HS-27A (cell line): ENCODE measurements at regions not wholly inside any gene's neighbourhood (a gene's known extent, or its start where the extent isn't known, plus 50 kb on each side); places are given as distances from the start of the nearest gene placed in this dataset.

Experiments
- DNase-seq: peaks from one replicate; pipeline ENCODE4 v3.0.0-alpha.2; 2012; ENCODE audit warnings: low read depth, missing footprints

DNA sequence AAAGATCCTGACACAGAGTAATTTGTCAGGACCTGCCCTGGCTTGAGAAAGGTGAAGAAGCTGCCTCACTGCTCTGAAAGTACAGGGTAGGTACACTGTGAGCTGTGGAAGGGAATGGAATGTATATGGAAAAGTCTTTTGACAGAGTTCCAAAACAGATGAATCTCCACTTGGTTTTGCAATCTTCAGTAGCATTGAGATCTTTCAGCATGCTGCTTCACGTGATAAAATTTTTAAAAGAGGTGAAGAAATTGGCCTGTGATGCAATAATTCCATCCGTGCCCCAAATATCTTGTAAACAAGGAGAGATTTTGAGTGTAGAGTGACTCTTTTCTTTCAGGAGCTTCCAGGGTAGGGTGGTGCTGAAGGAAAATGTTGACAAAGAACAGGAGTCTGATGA is 123.1 kb downstream of the OSR1 start:
- no peak for DNase-seq

DNA sequence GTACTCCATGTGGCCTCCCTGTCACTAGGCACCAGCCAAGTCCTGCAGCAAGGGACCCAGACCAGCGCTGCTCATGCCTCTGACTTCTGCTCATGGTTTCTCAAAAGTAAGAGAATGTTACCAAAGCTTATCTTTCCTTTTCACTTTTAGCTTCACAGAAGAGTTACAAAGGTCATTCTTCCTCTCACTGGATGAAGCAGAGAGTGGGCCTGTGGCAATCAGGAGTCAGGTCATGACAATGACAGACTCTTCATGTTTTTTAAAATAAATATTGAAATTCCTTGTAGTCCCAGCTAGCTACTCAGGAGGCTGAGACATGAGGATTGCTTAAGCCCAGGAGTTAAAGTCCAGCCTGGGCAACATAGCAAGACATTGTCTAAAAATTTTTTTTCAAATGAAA is 126.1 kb downstream of the OSR1 start:
- DNase-seq = no peak

DNA sequence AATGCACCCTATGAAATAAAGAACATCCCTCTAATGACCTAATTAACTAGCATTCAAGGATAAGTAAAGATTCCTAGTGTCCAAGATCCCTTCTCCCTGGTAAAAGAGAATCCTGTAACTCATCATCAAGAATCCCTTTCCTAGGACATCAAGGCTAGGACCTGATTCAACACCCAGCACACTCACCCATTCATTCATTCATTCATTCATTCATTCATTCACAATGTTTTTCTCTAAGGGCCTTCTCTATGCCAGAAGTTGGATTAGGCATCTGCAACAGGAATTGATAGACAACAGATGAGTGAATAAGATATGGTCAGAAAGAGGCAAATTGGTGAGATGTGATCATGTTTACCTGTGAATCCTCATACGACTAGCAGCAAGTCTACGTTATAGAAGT is 126.8 kb downstream of the OSR1 start:
- DNase-seq = no peak

DNA sequence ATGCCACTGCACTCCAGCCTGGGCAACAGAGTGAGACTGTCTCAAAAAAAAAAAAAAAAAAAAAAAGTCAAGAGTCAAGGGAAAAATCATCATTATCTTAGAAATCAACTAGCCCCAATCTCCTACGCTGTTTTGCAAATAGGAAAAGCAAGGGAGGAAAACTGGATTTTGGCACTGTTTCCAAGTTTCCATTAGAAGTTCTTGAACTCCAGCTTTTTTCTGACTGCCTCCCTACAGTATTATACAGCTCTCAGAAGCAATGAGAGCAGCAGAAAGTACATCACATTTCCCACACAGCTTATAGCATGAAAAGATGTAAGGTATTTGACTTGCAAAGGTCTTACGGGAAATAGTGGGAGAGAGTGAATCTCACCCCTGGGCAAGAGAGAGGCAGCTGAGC is 127.8 kb downstream of the OSR1 start:
- no peak for DNase-seq

DNA sequence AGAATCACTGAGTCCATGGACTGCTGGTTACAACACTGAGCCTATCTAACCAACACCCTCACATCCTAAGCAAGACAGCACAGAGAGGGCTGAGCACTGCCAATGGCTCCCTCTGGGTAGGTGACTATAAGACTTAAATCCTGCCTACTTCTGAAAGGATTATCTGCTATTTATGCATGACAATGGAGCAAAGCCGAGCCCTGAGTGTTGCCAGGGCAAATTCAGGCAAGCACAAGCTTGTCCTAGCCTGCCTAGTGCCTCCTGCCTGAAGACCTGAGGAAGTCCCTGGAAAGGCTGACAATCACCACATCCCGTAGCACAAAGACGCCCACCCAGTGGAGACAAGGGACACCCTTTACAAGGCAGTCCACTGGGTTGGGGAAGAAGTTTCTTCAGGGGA is 129.7 kb downstream of the OSR1 start:
- no peak for DNase-seq

DNA sequence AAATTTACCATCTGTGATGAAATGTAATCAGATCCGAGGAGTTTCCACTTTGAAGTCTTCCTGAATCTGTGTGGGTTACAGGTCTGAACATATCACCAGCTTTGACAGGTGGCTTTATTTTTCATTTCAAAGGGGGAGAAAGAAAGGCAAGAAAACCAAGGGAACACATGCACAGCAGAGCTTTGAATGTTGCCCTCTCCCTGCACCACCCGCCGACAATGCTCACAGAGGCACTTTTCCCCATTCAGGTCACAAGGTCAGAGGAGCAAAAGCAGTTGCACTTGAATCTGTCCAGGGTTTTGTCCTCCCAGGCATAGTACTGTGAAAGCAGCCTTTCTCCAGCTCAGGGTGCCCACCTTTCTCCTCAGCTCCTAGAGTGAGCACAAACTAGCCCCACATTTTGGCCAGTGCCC is 130.2 kb downstream of the OSR1 start:
- DNase-seq = no peak

DNA sequence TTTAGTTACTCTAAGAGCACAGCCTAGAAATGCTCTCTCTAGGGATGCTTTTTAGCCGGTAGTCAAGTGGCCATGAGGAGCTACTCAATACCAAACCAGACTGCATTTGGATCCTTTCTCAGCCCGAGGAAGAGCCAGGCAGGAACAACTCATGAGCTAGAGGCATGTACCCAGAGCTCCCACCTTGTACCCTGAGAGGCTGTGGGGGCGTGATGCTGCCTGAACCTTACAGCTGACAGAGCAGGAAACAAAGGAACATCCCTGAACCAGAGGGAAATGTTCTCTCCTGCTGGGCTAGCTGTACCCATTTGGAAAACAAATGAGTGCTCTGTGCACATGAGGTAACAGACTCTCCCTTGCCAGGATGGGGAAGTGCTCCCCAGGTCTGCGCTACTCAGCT is 131.6 kb downstream of the OSR1 start:
- no peak for DNase-seq

DNA sequence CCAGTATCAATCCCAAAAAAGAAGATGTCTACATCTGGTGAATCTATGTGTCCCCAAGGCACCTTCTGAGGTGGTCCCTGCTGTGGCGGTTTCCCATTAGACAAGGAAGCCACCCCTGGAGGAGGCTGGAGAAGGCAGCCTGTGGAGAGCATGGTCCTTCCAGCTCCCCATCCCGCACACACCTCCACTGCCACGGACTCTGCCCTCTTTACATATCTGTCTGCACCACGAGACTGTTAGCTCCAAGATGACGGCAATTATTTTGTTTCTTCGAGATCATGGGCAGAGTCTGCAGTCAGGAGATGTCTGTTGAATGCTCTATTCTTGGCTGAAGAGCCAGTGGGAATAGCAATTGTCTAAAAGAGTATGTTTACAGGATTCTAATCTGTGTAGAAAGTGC is 132.0 kb downstream of the OSR1 start:
- no peak for DNase-seq

DNA sequence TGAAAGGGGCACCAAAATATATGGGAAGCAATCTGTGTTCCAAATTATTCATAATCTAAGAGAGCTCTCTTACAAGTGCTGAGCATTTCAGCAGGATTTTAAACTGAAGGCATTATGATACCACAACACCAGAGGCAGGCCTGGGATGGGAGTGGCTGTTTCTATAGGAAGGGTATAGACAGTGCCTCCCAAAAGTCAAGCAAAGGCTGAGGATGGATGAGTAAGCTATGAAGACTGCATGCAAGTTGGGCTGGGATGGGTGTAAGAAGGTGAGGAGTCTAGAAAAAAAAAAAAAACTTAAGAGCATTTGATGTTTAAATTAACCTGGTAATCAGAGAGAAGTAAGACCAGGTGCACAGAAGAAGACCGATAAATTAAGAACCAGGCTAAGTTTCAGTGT is 132.5 kb downstream of the OSR1 start:
- no peak for DNase-seq

DNA sequence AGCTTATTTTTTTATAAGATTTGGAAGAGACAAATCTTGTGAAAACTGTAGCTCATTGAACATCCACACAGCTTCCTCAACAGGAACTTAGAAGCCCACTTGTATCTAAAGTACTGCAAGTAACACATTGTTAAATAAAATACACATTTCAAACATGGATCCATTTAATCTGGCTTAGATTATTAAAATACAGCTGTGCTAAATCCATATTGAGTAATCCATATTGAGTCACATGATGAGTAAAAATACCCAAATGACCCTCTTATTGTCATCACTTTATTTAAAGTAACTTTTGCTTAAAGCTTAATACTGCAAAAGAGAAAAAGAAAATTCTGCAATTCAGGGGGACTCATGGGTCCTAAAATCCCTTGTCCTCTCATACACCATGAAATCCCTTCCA is 133.3 kb downstream of the OSR1 start:
- no peak for DNase-seq

DNA sequence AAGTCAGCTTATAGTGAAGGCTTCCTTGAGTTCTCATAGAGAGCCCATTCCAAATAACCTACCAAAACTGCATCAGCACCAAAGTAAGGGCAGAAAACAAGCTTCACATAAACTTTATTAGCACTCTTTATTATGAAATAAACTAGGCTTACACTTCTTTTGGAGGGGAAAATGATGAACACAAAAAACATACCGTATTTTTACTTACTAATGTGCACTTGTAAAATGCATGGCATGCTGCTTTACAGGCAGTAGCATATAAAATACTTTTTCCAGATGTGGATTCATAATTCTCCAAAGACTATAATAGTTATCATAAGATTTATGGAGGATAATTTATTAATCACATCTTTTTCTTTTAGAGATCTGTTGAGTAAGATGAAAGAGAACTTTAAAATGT is 133.9 kb downstream of the OSR1 start:
- DNase-seq = no peak

DNA sequence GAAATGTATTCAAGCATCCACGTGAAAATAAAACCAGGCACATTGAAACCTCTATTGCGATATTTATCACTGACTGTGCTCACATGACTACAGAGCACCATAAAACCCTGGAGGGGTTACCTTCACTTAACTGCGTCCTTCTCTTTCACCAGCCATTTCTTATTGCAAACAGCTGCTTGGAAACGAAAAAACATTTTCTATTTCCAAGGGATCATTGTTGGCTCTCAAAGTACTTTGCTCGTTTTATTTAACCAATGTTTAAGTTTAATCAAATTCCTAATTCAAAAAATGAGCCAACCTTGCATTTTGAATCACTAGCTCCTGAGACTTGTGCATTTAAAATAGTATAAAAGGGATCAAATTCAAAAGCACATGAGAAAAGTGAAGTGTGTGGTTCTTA is 134.4 kb downstream of the OSR1 start:
- no peak for DNase-seq

DNA sequence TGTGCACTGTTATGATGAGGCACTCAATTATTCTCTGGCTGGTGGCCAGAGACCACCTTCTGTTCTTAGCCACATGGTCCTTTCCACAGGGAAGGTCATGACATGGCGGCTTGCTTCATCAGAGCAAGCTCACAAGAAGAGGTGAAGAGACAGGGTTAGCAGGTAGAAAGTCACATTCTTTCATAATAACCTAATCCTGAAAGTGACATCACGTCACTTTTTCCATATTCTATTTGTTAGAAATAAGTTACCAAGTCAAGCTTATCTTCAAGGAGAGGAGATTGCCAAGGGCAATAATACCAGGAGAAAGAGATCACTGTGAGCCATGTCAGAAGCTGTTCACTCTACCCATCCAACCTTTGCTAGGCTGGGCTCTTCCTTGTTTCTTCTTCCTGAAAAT is 139.4 kb downstream of the OSR1 start:
- no peak for DNase-seq

DNA sequence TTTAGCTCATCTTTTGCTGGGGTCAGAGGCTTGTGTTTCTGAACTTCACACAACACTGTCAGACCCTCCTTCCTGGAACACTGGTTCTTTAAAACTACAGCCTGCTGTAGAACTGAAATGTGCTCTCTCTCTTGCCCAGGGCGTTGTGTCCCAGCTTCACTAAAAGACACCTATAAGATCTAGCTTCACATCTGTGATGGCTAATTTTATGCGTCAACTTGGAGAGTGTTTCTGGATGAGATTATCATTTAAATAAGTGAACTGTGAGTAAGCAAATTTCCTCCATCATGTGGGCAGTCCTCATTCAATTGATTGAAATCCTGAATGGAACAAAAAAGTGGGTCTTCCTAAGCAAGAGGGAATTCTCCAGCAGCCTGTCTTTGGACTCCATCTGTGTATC is 140.3 kb downstream of the OSR1 start:
- DNase-seq = no peak

DNA sequence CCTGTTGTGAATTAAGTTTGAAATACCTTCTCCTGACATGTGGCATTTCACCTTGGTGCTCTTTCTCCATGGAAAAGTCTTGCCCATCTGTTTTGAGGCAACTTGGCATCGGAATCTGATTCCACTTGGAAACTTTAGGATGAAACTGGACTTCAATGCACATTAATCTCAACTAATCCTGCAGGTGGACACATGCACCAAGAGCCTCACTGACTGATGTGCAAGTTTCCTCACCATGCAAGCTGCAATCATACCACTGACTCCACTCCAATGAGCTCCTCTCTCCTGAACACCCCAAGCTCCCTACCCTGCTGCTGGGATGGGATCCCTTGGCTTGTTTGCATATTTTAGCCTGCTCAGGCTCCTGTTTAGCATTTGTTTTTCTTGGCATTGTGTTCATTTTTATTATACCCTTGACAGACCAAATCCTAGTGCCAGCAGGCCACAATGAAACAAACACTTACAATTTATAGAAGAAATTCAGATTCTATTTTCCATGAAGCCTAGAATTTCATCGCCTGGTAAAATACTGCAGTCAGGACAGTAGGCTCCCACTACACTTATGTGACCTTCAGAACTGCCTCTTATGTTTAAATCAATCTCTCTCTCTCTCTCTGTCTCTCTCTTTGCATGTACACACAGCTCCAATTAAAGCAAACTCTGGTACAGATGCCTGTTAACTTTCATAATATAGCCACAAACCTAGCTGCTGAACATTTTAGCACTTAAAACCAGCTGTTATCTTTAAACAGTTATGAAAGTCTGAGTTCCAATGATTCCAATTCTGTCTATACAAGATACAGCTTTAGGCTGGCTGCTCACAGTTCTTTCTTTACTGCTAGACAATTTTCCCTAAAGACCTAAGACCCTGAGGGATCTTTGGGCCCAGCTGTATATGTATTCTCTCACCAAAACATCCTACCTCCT is 141.5 kb downstream of the OSR1 start:
- DNase-seq = no peak

DNA sequence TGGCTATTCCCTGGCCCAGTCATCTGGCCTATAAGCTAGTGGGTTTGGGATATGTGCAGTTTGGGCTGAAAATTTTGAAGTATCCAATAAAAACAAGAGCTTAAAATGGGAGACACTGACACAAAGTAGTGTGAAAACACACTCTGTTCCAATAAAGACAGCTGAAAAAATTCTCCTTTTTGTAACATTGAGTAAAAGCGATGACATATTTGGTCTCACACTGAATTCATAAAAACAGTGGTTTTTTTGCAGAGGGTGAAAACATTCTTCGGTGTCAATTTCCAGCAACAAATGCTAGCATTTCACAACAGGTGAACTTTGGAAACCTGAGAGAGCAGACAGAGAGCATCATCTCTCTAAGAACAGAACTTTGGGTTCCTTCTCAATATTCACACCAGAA is 142.2 kb downstream of the OSR1 start:
- DNase-seq = no peak

DNA sequence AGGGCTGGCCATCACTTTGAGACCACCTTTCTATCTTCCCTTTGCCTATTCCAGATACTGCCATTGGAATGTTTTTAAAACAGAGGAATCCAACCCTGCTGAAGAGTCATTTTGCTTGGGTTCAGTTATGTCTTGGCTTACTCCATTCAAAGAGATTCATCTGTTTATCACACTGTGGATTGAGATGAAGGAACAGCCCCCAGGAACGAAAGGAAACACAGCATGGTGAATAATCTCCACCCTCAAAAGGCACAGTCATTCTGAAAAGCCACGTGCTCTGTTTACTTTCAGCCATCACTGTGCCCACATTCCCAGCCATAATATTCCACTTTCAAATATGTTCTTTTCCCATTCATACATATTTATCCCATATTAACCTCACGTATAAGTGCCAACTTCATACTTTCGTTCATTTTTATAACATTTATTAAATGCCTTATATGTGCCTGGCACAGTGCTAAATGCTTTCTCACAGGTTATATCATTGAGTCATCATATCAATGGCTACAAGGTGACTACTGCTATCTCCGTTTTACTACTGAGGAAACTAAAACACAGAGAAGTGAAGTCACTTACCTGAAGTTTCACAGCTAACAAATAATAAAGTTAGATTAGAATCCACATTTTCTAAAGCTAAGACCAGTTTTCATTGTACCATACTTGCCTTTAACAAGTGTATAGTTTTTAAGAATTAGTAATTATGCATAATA is 143.6 kb downstream of the OSR1 start:
- no peak for DNase-seq

DNA sequence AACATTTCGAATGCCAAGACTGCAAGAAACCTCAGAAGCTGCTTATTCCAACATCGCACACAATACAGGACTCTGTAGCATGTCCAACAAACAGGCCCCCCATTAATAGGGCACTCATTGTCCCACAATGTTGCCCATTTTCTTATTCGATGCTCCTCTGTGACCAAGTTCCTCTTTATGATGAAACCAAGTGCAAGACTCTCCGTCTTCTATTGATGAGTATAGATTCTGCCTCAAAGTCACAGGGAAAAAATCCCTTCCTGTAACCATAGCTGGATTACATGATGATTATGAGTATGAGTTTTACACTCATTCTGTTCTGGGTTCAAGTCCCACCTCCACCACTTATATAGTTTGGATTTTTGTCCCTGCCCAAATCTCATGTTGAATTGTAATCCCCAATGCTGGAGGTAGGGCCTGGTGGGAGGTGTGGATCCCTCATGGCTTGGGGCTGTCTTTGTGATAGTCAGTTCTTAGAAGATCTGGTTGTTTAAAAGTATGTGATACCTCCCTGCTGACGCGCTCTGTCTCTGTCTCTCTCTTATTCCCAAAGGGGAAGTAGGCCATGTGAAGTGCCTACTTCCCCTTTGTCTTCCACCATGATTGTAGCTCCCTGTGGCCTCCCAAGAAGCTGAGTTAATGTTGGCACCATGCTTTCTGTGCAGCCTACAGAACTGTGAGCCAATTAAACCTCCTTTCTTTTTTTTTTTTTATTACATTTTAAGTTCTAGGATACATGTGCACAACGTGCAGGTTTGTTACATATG is 148.7 kb downstream of the OSR1 start:
- no peak for DNase-seq

DNA sequence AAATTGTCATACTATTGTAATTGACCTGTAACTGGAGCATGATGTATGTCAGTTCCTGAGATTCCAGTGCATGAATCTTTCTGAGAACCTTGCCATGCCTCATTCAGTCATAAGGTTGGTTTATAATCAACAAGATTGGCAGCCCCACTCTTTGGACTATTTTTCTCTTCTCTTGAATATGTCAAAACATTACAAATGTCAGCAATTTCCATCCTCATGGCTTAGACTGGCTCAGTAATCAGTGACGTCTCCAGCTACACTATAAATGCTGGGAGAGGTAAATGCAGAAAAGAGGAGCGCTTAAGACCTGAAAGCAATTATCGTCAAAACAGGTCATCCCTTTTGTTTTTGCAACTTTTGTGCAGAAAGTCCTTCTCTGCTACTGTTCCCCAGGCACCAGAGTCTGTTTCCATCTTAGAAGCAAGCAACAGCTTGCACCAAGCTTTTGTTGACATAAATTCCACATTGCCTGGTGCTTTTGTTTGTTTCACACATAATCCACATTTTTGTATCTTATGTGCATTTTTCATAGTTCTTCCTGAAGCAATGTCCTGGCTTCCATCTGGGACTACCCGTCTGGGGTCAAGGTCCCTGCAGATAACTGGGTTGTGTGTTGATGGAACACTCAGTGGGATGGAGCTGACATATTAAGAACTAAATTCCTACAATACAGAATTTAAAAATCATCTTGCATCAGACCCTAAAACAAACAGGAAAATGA is 149.8 kb downstream of the OSR1 start:
- no peak for DNase-seq

DNA sequence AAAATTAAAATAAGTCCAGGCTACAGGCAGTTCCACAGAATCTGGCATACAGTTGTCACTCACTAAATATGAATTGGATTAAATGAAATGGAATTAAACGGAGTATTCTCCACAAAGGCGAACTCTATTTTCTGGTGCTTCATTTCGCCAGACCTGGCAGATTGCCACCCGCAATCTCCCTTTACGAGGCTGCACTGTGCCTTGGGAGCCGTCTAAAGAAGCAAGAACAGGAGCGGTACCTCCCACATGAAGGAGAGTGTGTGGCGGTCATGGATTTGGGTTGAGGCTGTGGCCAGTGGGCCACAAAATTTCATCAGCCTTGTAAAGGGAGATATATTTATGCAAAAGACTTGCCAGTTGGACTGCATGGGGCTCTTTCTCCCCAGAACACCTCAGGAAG is 151.0 kb downstream of the OSR1 start:
- DNase-seq = no peak

DNA sequence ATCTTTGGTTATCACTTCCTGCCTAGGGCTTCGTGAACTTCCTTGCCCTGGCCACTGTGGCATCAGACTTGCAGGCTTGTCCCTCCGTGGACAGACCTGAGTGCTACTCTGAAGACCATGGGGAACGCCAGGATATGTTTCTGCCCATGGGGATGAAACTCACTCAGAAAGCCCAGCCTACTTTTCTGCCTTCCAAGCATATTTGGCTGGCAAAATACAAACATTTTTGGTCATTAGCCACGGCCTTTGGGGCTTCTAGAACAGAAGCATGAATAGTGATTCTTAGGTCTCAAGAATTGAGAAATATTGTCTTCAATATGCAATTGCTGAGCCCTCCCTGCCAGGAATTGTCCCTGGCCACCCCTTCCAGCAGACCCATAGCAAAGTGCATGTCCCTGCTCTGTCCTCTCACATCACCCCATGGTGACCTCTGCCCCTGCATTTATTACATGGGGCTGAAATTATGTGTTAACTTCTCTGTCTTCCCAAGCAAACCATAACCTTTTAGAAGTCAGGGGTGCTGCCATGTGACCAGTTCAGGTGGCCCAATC is 152.4 kb downstream of the OSR1 start:
- DNase-seq = no peak

DNA sequence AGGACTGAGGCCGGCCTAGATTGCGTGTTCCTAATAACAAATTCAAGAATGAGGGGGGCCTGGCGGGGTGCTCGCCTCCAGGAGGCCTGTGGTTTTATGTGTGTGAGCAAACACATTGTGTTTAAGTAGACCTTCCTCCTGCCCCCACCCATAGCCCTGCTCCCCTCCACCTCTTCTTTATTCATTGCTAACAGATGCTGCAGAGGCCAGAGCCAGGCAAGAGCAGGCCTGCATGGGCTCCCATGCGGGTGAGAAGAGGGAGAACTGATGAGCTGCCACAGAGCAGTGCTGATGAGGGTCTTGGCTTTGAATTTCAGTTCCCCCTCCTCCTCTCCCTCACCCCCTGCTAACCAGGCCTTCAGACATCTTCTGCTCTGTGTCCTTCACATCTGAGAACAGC is 154.6 kb downstream of the OSR1 start:
- no peak for DNase-seq
